IMR-90 (cell line): ENCODE measurements at regions not wholly inside any gene's neighbourhood (a gene's known extent, or its start where the extent isn't known, plus 50 kb on each side); places are given as distances from the start of the nearest gene placed in this dataset.

Experiments
- BHLHE40 ChIP-seq: fragments of 150-350 bp; IDR thresholded peaks from 2 replicates; pipeline ENCODE4 v1.6.1; 2016; ENCODE audit warnings: mild to moderate bottlenecking, low read depth, low read length
- CEBPB ChIP-seq: IDR thresholded peaks from 2 replicates; pipeline ENCODE4 v1.6.1; 2012; ENCODE audit warnings: low read depth, low read length, improper control_type of control experiment
- CTCF ChIP-seq: conservative IDR thresholded peaks from 2 replicates; pipeline ENCODE4 v1.5.1; 2012; ENCODE audit warnings: mild to moderate bottlenecking, low read depth, low read length, improper control_type of control experiment
- MXI1 ChIP-seq: IDR thresholded peaks from 2 replicates; pipeline ENCODE4 v1.6.1; 2012; ENCODE audit warnings: low read depth, mild to moderate bottlenecking, low read length, moderate library complexity, borderline replicate concordance
- POLR2A ChIP-seq: IDR thresholded peaks from 2 replicates; pipeline ENCODE4 v1.6.1; 2012; ENCODE audit warnings: mild to moderate bottlenecking, low read depth, low read length
- RCOR1 ChIP-seq: IDR thresholded peaks from 2 replicates; pipeline ENCODE4 v1.6.1; 2012; ENCODE audit warnings: mild to moderate bottlenecking, low read length, improper control_type of control experiment; ENCODE audit not compliant: insufficient replicate concordance
- TF ChIP-seq, protein P1 (sequence below): fragments of 150-350 bp; IDR thresholded peaks from 2 replicates; pipeline ENCODE4 v1.6.1; 2016; ENCODE audit warnings: low read depth, mild to moderate bottlenecking, low read length, moderate library complexity, borderline replicate concordance

DNA sequence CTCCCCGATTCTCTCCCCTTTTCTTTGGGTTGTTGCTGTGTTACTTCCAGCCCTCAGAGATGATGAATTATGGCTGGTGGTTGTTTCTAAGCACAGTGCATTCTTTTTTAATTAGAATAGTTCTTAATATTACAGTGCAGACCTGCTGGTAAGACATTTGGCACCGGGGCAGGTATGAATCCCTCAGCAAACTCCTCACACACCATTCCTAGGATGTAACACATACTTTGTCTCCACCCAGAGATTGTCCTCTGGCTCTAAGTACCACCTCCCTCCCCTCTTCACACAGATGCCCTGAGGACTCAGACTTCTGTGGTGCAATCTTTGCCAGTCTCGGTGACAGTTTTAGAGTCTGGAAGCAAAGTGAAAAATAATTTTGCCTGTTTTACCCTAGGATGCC lies 143.1 kb downstream of the HLX start:
- no peak for TF ChIP-seq RCOR1
- no peak for TF ChIP-seq CTCF
- no peak for TF ChIP-seq CEBPB
- TF ChIP-seq, protein P1, sequence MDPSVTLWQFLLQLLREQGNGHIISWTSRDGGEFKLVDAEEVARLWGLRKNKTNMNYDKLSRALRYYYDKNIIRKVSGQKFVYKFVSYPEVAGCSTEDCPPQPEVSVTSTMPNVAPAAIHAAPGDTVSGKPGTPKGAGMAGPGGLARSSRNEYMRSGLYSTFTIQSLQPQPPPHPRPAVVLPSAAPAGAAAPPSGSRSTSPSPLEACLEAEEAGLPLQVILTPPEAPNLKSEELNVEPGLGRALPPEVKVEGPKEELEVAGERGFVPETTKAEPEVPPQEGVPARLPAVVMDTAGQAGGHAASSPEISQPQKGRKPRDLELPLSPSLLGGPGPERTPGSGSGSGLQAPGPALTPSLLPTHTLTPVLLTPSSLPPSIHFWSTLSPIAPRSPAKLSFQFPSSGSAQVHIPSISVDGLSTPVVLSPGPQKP, result no peak
- TF ChIP-seq POLR2A, result no peak
- TF ChIP-seq BHLHE40, result no peak
- TF ChIP-seq MXI1, result no peak
